NCI-H748 (cell line): ENCODE measurements at regions not wholly inside any gene's neighbourhood (a gene's known extent, or its start where the extent isn't known, plus 50 kb on each side); places are given as distances from the start of the nearest gene placed in this dataset.
"Not testable (repeated sequence)": the region's sequence is repeated elsewhere in the genome, so short reads cannot be mapped to it uniquely, and the experiment has no call there.

Experiments
- DNase-seq: peaks from one replicate; lab custom pipeline; 2025; ENCODE audit not compliant: unreplicated experiment; lab: John Stamatoyannopoulos, UW

GRCh38 chr2:89280536-89280935 is 589.1 kb downstream of the RPIA start:
- DNase-seq, result not testable (repeated sequence)

GRCh38 chr2:89286448-89287080 is 595.1 kb downstream of the RPIA start:
- DNase-seq, result not testable (repeated sequence)

- not testable (repeated sequence) for DNase-seq
These were observed 595.6 kb downstream of the RPIA start for GRCh38 chr2:89287084-89287483.

DNA sequence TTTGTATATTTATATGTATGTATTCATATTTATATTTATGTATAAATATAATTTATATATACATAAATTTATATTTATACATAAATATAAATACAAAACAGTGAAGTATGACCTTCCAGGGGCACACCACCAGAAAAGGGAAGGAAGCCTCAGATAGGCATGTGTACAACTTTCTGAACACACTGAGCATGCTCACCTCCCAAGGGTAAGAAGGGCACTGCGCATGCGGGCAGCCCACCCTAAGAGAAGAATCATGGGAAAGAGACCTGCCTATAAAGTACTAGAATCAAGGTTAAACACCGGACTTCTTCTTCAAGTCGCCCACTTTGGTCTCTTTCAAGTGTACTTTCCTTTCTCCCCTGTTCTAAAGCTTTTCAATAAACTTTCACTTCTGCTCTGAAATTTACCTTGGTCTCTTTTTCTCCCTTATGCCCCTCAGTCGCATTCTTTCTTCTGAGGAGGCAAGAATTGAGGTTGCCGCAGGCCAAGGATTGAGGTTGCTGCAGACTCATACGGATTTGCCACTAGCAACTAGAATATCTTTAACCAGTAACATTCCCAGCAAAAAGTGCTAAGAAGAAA is 600.3 kb downstream of the RPIA start:
- DNase-seq, result not testable (repeated sequence)

- not testable (repeated sequence) for DNase-seq
These were observed 601.9 kb downstream of the RPIA start for GRCh38 chr2:89293399-89293798.

- DNase-seq, result not testable (repeated sequence)
These were observed 602.9 kb downstream of the RPIA start for GRCh38 chr2:89294335-89294734.

GRCh38 chr2:89296820-89297398 is 605.4 kb downstream of the RPIA start:
- DNase-seq, result not testable (repeated sequence)

DNA sequence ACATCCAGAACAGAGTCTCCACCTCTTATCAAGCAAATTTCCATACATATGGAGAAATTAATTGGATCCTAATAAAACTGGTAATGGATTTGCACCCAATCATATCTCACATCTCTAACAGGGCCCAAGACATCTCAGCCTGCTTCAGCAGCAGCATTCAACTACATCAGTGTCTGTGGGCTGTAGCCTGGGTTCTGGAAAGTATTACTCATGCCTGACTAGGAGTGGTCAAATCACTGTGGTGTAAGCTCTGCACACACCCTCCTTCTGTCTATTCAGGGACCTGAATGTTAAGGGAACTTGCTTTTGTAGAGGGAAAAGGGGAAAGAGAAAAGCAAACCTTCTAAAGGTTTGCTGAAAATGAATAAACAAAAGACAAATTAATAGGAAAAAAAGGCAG is 607.7 kb downstream of the RPIA start:
- not testable (repeated sequence) for DNase-seq

GRCh38 chr2:89305623-89306022 is 614.1 kb downstream of the RPIA start:
- DNase-seq, result not testable (repeated sequence)

DNA sequence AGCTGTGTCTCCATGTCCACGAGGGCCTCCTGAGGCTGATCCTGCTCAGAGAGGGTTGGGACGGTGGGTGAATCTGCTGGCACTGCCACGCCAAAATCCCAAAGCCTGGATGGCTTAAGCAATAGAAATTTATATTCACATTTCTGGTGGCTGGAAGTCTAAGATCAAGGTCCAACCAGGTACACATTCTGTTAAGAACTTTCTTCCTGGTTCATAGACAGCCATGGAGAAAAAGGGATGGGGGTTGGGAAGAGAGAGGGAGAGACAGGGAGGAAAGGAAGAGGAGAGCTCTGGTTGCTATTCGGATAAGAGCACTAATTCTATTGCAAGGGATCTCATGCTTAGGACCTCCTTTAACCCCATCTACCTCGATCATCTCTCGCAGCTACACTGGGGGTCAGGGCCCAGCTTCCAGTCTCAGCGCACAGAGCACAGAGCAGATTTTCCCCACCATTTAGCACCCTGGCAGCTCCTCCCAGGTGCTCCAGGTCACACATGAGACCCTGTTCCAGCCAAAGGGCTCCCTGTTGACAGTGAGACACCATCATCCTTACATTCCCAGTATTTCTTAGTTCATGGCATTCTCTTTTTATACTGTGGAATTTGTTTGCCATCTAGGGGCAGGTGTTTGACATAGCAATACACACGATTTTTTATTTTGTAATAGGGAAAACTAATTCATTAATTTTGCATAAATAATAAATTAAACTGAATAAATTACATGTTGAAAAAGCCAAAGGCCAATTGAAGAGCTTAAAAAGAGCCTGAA is 615.6 kb downstream of the RPIA start:
- DNase-seq, result not testable (repeated sequence)

DNA sequence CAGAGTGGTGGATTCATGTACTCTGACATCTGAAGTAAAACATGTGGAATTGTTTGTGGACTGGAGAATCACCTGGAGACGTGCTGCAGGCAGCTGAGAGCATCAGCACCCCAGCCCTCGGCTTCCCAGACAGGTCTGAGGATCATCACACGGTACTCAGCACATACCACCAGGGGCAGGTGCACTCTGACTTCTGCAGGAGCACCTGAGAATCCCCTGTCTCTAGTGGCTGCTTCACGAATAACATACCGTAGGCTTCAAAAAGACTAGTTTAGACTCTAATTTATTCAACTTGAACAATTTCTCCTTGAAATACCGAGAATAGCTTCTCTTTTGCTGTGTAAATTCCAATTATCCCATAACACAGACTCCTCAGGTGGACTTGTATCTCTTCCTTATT is 627.5 kb downstream of the RPIA start:
- not testable (repeated sequence) for DNase-seq

- DNase-seq, result not testable (repeated sequence)
These were observed 634.4 kb downstream of the RPIA start for GRCh38 chr2:89325894-89326293.

- not testable (repeated sequence) for DNase-seq
These were observed 635.0 kb downstream of the RPIA start for GRCh38 chr2:89326455-89326854.

DNA sequence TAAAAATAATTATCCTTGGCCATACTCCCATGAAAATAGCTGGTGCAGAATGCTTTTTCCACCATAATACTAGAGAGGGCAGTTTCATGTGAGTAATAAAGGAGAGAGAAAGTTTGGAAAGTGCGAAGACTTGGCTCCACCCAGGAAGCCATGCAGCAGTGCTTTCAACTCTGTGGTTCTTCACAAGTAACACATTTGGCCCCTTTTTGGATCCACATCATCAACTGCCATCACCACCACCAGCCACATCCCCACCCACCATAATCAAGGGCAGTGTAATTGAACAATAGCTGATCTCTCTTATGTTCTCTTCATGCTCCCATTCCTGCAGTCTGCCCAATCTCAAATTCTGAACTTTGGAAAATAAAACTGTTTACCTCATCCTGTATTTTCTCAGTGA is 637.3 kb downstream of the RPIA start:
- DNase-seq, result not testable (repeated sequence)
